DMS79 treated with DMSO at 0.1 percent for 48 hours (cell line): ENCODE measurements at regions not wholly inside any gene's neighbourhood (a gene's known extent, or its start where the extent isn't known, plus 50 kb on each side); places are given as distances from the start of the nearest gene placed in this dataset.
A peak's percentile ranks its signal among the peaks of the same experiment; 100 is the strongest.
"Not testable (repeated sequence)": the region's sequence is repeated elsewhere in the genome, so short reads cannot be mapped to it uniquely, and the experiment has no call there.

Experiments used
- DNase-seq: peaks from one replicate; lab custom pipeline; 2025; lab: John Stamatoyannopoulos, UW

DNA sequence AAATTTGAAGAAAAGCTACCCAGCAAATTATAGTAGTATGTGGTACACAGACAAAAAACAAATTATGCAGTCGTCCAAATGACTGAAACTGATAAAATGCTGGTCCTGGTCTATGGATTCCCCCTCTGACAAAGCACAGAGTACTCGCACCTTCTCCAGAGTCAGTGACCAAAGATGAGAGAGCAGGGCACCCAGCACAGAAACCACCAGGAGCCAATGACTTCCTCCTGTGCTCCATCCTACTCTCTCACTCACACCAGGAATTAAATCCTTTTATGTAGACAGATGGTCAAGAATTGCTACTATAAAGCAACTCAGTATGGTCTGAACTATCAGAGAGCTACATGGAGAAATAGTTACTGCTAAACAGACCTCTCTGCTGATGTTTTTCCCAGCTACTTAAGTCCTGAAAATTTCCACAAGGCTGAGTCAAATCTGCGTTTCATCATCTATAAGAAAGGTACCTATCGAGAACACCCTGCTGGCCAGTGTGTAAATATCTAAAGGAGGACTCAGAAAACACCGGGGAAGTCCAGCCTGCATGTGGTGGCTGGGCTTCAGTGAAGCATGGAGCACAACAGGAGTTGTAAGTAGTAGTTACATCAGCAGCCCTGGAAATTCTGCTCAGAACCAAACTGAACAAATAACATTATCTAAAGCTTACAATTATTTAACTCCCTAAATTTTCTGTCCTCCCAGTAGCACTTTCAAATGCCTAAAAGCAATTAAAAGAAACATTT is 84.5 kb upstream of the FBXO28 start:
- DNase-seq = not testable (repeated sequence)

DNA sequence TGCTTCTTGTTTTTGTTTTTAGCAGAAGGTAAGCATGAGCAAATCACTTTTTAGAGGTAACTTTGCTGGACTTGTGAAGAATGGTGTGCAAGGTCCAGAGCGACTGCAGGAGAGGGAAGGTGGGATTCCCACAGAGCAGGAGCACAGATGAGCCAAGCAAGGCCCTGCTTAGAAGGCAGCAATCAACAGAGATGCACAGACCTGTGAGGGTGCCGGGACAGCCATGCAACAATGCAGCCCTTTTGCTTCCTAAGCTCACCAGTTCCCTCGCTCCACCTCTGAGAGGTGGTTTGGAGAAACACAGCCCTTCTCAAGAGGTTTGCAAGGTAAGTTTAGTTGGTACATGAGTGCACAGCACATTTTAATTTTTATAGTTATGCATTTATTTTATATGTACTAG is 85.1 kb upstream of the FBXO28 start:
- not testable (repeated sequence) for DNase-seq

DNA sequence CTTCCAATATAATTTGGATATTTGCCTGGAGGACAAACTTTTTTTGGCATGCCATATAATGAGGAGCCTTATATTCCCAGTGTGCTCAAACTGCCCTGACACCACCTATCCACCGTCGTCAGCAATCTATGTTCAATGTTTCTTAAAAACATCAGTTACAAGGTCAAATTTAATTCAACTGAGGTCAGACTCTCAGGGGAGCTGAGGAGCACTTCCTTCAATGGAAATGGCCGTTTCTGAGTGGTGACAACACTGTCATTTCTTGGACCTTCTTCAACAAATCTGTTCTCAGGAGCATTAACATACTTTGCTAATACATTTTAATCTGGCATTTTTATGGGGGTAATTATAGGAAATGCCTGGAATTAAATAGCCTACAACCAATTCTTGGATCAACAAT is 90.8 kb upstream of the FBXO28 start:
- DNase-seq = not testable (repeated sequence)

DNA sequence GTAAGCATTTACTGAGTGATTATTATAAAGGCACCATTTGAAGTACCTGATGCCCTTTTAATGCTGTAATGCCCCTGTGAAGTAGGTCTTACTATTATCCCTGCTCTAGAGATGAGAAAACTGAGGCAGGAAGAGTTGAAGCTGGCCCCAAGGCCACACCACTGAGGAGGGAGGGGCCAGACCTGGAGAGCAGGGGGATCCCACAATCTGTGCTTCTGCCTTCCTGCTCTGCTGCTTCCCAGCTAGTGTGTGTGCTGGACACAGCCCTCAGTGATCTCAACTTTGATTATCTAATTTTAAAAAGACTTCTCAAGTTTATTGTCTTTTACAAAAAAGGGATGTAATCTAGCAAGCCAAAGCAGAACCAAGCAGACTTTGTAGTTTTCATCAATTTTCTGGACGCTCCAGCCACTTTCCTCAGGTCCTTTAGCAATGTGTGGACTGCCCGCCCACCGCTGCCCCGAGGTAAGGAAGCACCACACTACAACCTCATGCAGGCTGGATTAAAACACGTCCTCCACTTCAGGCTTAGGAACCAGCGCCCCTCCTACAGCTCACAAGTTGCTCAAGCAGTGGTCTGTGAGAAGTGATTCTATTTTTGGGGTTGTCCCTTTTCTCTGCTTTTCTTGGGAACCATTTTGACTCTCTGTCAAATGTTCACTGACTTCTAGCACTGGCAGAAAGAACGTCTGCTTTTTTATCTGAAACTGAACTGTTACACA is 91.5 kb upstream of the FBXO28 start:
- DNase-seq = not testable (repeated sequence)

DNA sequence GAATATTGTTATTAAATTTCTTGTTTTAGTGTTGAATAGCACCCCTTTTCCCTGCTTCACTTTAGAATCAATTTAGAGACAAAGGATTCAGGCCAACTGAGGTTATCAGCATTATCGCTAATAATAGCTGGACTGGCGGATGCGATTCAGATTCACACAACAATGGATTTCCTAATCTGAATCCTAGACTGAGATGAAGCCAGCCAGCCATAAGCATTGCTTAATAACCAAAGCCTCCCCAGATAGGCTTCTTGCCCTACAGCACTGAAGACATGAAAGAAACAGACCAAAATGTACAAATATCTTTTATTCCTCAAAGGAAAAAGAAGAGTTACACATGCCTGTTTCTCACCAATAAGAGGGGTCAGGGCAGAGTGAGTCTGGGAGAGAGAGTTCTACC is 94.0 kb upstream of the FBXO28 start:
- DNase-seq = not testable (repeated sequence)

DNA sequence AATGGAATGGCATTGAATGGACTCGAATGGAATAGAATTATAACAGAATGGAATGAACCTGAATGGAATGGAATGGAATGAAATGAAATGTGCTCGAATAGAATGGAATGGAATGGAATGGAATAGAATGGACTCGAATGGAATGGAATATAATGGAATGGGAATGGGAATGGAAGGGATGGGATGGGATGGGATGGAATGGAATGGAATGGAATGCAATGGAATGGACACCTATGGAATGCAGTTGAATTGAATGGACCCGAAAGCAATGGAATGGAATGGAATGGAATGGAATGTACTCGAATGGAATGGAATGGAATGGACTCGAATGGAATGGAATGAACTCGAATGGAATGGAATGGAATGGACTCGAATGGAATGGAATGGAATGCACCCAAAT is 98.1 kb upstream of the FBXO28 start:
- DNase-seq = not testable (repeated sequence)

DNA sequence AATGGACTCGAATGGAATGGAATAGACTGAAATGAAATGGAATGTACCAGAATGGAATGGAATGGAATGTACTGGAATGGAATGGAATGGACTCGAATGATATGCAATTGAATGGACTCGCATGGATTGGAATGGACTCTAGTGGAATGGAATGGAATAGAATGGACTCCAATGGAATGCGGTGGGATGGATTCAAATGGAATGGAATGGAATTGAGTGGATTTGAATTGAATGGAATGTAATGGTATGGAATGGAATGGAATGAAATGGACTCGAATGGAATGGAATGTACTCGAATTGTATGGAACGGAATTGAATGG is 99.6 kb upstream of the FBXO28 start:
- no peak for DNase-seq

DNA sequence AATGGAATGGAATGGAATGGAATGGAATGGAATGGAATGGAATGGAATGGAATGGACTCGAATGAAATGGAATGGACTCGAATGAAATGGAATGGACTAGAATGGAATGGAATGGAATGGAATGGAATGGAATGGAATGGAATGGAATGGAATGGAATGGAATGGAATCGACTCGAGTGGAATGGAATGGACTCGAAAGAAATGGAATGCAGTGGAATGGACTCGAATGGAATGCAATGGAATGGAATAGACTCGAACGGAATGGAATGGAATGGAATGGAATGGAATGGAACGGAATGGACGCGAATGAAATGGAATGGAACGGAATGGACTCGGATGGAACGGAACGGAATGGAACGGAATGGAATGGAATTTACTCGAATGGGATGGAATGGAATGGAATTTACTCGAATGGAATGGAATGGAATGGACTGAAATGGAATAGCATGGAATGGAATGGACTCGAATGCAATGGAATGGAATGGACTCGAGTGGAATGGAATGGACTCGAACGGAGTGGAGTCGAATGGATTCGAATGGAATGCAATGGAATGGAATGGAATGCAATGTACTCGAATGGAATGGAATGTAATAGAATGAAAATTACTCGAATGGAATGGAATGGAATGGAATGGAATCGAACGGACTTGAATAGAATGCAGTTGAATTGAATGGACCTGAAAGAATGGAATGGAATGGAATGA is 100.1 kb upstream of the FBXO28 start:
- not testable (repeated sequence) for DNase-seq

DNA sequence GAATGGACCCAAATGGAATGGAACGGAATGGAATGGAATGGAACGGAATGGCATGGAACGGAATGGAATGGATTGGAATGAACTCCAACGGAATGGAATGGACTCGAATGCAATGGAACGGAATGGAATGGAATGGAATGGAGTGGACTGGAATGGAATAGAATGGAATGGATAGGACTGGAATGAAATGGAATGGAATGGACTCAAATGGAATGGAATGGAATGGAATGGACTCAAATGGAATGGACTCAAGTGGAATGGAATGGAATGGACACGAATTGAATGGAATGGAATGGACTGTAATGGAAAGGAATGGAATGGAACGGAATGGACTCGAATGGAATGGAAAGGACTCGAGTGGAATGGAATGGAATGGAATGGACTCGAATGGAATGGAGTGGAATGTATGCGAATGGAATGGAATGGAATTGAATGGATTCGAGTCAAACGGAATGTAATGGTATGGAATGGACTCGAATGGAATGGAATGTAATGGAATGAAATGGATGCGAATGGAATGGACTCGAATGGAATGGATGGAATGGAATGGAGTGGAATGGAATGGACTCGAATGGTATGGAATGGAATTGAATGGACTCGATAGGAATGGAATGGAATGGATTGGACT is 101.0 kb upstream of the FBXO28 start:
- DNase-seq = not testable (repeated sequence)

DNA sequence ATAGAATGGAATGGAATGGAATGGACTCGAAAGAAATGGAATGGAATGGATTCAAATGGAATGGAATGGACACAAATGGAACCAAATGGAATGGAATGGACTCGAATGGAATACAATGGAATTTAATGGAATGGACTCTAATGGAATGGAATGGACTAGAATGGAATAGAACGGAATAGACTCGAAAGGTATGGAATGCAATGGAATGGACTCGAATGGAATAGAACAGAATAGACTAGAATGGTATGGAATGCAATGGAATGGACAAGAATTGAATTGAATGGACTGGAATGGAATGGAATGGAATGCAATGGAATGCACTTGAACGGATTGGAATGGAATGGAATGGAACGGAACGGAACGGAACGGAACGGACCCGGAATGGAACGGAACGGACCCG is 101.7 kb upstream of the FBXO28 start:
- DNase-seq = not testable (repeated sequence)

DNA sequence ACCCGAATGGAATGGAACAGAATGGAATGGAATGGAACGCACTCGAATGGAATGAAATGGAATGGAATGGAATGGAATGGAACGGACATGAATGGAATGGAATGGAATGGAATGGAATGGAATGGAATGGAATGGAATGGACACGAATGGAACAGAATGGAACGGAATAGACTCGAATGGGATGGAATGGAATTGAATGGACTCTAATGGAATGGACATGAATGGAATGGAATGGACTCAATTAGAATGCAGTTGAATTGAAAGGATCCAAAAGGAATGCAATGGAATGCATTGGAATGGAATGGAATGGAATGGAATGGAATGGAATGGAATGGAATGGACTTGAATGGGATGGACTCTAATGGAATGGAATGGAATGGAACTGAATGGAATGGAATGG is 102.2 kb upstream of the FBXO28 start:
- DNase-seq = not testable (repeated sequence)

DNA sequence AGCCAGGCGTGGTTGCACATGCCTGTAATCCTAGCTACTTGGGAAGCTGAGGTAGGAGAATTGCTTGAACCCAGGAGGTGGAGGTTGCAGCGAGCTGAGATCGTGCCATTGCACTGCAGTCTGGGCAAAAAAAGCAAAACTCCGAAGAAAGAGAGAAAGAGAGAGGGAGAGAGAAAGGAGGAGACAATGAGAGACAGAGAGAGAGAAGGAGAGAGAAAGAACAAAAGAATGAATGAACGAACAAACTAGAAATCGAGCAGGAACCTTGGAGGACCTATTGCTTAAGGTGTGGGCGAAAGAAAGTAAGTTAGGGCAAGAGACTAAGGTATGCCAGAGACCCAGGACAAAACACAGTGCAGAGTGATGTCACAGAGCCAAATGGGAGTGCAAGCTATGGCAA is 102.8 kb upstream of the FBXO28 start:
- DNase-seq = not testable (repeated sequence)

DNA sequence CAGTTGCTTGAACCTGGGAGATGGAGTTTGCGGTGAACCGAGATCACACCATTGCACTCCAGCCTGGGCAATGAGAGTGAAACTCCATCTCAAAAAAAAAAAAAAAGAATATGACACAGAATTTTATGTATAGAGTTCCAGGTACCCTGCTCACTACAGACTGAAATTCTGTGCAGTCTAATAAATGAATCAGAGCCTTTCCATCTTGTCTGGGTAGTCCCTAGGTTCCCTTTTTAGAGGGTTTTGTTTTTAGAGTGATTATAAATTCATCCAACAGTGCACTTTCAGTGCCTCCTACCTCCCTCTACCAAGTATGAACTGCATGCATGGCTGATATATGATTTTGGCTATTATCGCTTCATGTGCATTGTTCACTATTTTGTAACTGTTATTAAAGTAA is 107.9 kb upstream of the FBXO28 start:
- not testable (repeated sequence) for DNase-seq

DNA sequence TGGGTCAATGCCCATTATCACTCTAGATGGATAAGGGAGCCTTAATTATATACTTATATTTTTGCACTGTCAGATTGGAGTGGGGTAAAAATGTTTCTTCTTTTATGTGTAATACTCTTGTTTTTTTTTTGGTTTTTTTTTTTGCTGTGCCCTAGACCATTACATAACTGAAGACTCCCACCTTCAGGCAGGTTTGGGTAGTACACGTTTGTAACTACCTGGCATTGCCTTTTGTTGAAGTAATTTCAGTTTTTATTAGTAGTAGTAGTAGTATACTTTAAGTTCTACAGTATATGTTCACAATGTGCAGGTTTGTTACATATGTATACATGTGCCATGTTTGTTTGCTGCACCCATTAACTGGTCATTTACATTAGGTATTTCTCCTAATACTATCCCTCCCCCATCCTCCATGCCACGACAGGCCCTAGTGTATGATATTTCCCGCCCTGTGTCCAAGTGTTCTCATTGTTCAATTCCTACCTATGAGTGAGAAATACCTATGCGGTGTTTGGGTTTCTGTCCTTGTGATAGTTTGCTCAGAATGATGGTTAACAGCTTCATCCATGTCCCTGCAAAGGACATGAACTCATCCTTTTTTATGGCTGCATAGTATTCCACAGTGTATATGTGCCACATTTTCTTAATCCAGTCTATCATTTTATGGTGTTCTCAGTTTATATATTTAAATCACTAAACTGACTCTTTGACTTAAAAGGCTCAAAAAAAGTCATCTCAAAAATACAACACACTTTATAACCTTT is 109.2 kb upstream of the FBXO28 start:
- DNase-seq = not testable (repeated sequence)

DNA sequence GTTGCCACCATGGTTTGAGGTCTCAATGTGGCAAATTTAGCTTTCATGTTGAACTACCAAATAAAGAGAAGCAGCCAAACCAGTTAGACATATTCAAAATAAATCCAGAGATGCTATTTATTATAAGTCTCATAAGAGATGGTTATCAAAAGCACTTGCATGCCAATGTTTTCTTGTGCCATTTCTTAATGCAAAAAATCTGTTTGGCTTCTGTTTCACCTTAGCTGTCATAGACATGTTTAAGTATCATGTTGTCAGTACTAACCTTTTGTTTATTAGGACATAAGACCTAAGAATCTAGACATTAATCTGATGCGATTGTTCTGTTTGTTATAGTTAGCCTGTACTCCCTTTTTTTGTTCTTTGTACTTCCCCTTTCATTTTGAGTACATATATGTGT is 110.0 kb upstream of the FBXO28 start:
- not testable (repeated sequence) for DNase-seq

DNA sequence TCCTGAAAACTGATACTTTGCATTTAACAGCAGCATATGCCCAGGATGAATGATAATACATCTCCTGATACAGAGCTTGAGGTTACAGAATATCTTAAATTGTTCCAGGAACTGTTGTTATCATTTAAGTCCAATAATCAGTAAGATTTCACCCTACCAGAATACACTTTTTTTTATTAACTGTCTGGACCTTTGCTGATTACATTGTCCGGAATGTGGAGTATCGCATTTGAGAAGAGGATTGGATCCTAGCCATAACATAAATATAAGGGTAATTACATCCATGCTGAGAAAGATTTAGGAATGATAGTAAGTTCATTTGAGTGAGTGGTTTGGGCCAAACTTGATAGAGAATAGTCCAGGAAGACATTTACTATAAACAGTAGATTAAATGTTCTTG is 112.2 kb upstream of the FBXO28 start:
- DNase-seq = not testable (repeated sequence)

DNA sequence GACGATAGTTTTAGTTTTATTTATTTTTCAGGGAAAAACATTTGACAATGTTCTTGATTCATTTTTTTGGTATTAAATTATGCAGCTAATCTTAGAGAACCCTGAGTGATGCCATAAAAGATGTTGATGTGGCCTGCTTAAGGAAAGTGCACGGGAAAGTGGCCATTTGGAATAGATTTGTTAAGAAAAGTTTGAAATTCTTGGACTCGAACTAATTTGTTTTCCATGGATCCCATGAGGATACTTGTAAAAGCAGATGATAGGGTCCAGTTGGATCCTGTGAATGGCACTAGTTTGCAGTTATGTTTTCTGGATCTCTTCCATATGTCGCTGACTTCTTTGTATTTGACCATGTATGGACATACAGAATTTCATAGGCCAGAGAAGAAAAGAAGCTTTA is 114.2 kb upstream of the FBXO28 start:
- DNase-seq = not testable (repeated sequence)

DNA sequence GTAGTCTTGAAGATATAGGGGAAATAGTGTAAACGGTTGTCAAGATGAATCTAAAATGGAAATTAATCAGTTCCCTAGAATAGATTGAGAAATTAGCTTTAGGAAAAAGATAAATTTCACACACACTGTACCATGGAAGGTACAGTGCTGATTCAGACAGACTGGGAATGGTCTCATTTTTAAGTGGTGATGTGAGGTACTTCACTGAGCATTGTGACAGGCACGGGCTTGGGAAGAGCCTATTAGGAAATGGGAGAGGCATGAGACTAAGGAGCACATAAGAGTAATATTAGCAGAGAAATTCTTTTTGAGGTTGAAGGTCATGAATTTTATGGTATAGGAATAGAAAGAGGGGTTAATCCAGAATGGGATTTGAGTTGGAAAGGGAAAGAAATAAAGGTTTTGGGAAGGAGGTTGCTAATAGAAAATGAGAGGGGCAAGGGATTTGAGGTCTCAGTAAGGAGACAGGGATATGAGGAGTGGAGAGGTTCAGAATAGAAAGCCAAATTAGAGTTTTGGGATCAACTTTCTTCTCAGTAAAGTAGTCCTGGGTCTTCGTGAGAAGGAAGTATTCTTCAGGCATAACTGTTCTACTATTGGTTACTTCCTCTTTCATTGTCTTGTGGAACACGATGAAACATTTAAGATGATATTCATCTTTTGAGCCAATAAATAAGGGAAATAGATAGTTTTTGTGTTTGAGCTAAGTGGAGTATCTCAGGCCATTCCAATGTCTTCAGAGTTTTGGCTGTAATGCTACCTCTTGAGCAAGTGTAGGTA is 115.0 kb upstream of the FBXO28 start:
- DNase-seq = not testable (repeated sequence)

DNA sequence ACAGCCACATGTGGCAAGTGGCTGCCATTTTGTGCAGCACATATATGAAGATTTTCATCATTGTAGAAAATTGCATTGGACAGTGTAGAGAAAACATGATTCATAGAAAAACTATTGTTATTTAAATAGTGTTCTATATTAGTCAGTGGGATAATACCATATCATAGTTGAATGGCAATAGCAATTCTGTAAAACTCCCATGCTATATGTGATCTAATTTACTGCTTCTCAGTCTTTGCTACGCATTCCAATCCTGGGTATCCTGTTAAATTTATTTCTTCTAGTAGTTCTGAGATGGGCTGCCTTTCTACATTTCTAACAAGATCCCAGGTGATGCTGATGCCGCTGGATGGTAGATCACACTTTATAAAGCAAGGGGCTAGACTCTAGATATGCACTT is 117.5 kb upstream of the FBXO28 start:
- DNase-seq = not testable (repeated sequence)

DNA sequence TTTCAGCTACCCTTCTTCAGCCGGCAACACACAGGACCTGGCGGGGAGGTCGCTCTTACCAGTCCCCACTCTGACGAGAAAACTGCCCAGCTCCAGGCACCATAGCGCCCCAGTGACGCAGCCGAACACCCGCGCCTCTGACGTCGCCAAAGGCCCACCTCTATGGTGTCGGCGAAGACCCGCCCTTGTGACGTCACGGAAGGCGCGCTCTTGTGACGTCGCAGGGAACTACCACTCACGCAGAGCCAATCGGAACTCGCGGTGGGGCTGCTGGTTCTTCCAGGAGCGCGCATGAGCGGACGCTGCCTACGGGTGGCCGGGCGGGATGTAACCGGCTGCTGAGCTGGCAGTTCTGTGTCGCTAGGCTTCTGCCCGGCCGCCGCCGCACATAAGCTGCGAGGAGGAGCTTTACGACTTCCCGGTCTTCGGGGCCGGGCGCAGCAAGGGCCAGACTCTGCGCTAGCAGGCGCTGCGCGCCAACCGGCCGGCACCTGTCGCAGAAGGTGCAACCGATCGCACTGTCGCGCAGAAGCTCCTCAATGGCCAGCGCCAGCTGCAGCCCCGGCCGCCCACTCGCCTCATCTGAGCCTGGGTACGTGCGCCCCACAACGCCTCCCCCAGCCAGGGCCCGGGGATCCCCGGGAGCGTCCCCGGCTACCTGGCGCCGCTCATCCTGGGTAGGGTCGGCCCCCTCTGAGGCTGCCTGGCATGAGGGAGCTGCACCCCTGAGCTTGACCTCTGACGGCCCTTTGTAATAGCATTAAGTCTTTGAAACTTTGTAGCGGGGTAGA is 121.3 kb upstream of the FBXO28 start:
- peak; percentile 90 for DNase-seq
